ENCODE measurements at regions not wholly inside any gene's neighbourhood (a gene's known extent, or its start where the extent isn't known, plus 50 kb on each side); places are given as distances from the start of the nearest gene placed in this dataset.
"Not testable (repeated sequence)": the region's sequence is repeated elsewhere in the genome, so short reads cannot be mapped to it uniquely, and the experiment has no call there.

GRCh38 chr12:93092649-93092945 lies 163.5 kb upstream of the EEA1 start:
- Histone ChIP-seq H3K4me3 (replicated peaks in 1 of 4; ENCODE audit: control extremely low read depth in 1 of 4, insufficient read depth in 1 of 4, low read depth in 3 of 4, low read length in 4 of 4) (no peak overlapping the region), H3K9me3 (ENCODE audit: control insufficient read depth, insufficient read depth, low read depth, low read length) (no peaks in the 10 kb centered on the region), H3K4me1 (ENCODE audit: control insufficient read depth, extremely low read depth, insufficient read depth, low read length) (peaks cover 6% of the 10 kb centered on the region), H2AFZ (ENCODE audit: low read length) (no peak overlapping the region), H3K36me3 (ENCODE audit: control insufficient read depth, insufficient read depth, low read length) (no peaks in the 10 kb centered on the region), H4K20me1 (ENCODE audit: control insufficient read depth, extremely low read depth, insufficient read depth, low read length) (no peaks in the 10 kb centered on the region), H3K27me3 (ENCODE audit: control insufficient read depth, insufficient read depth, low read length) (no peaks in the 10 kb centered on the region), H3K4me2 (ENCODE audit: extremely low read depth, insufficient read depth, low read length) (no peak overlapping the region), H3K27ac (ENCODE audit: insufficient read depth, low read length) (no peak overlapping the region), H3K79me2 (ENCODE audit: control insufficient read depth, insufficient read depth, low read length) (no peaks in the 10 kb centered on the region), H3K9ac (ENCODE audit: insufficient read depth, low read length) (no peak overlapping the region)
- DNase-seq (ENCODE audit: low read depth in 2 of 2) = no peak
- TF ChIP-seq EZH2 (IDR thresholded peaks at IDR 0.05; ENCODE audit: low read length, missing control alignments) = no peak
- TF ChIP-seq CTCF (conservative IDR thresholded peaks at IDR 0.05 in 1 of 2, IDR thresholded peaks at IDR 0.05 in 1 of 2; ENCODE audit: low read depth in 1 of 2, low read length in 2 of 2) = no peak

GRCh38 chr12:93093243-93093642 lies 164.1 kb upstream of the EEA1 start:
- no peaks in the 10 kb centered on the region for H3K36me3 ChIP-seq (ENCODE audit: control insufficient read depth, insufficient read depth, low read length)
- DNase-seq (ENCODE audit: low read depth in 2 of 2) = no peak
- H2AFZ ChIP-seq (ENCODE audit: low read length) = no peak overlapping the region
- no peak overlapping the region for H3K4me3 ChIP-seq (replicated peaks in 1 of 4; ENCODE audit: control extremely low read depth in 1 of 4, insufficient read depth in 1 of 4, low read depth in 3 of 4, low read length in 4 of 4)
- H4K20me1 ChIP-seq (ENCODE audit: control insufficient read depth, extremely low read depth, insufficient read depth, low read length) = no peaks in the 10 kb centered on the region
- peaks cover 6% of the 10 kb centered on the region for H3K4me1 ChIP-seq (ENCODE audit: control insufficient read depth, extremely low read depth, insufficient read depth, low read length)
- H3K9me3 ChIP-seq (ENCODE audit: control insufficient read depth, insufficient read depth, low read depth, low read length) = no peaks in the 10 kb centered on the region
- no peak for TF ChIP-seq CTCF (conservative IDR thresholded peaks at IDR 0.05 in 1 of 2, IDR thresholded peaks at IDR 0.05 in 1 of 2; ENCODE audit: low read depth in 1 of 2, low read length in 2 of 2)
- no peak for TF ChIP-seq EZH2 (IDR thresholded peaks at IDR 0.05; ENCODE audit: low read length, missing control alignments)
- no peak overlapping the region for H3K4me2 ChIP-seq (ENCODE audit: extremely low read depth, insufficient read depth, low read length)
- H3K27me3 ChIP-seq (ENCODE audit: control insufficient read depth, insufficient read depth, low read length) = no peaks in the 10 kb centered on the region
- H3K79me2 ChIP-seq (ENCODE audit: control insufficient read depth, insufficient read depth, low read length) = no peaks in the 10 kb centered on the region
- no peak overlapping the region for H3K9ac ChIP-seq (ENCODE audit: insufficient read depth, low read length)
- no peak overlapping the region for H3K27ac ChIP-seq (ENCODE audit: insufficient read depth, low read length)

- DNase-seq (ENCODE audit: low read depth in 2 of 2); H3K27me3 ChIP-seq (ENCODE audit: control insufficient read depth, insufficient read depth, low read length): not testable (repeated sequence)
Measured at GRCh38 chr12:93094222-93094621, 165.1 kb upstream of the EEA1 start.

More at GRCh38 chr12:93094222-93094621, 165.1 kb upstream of the EEA1 start:
- not testable (repeated sequence) for H3K79me2 ChIP-seq (ENCODE audit: control insufficient read depth, insufficient read depth, low read length); H4K20me1 ChIP-seq (ENCODE audit: control insufficient read depth, extremely low read depth, insufficient read depth, low read length); H2AFZ ChIP-seq (ENCODE audit: low read length); H3K9me3 ChIP-seq (ENCODE audit: control insufficient read depth, insufficient read depth, low read depth, low read length); H3K9ac ChIP-seq (ENCODE audit: insufficient read depth, low read length); H3K4me1 ChIP-seq (ENCODE audit: control insufficient read depth, extremely low read depth, insufficient read depth, low read length); H3K27ac ChIP-seq (ENCODE audit: insufficient read depth, low read length); H3K4me3 ChIP-seq (replicated peaks in 1 of 4; ENCODE audit: control extremely low read depth in 1 of 4, insufficient read depth in 1 of 4, low read depth in 3 of 4, low read length in 4 of 4); H3K36me3 ChIP-seq (ENCODE audit: control insufficient read depth, insufficient read depth, low read length); H3K4me2 ChIP-seq (ENCODE audit: extremely low read depth, insufficient read depth, low read length)
